GM13977 (cell line): ENCODE measurements at regions not wholly inside any gene's neighbourhood (a gene's known extent, or its start where the extent isn't known, plus 50 kb on each side); places are given as distances from the start of the nearest gene placed in this dataset.

Experiments used
- DNase-seq: peaks from one replicate; pipeline ENCODE4 v3.0.0; 2012; ENCODE audit warnings: low spot score
- CTCF ChIP-seq: IDR thresholded peaks from 2 replicates; pipeline ENCODE4 v1.5.1; 2012; ENCODE audit warnings: mild to moderate bottlenecking, control low read depth; ENCODE audit not compliant: insufficient read depth; ENCODE audit errors: extremely low read depth, missing control alignments
- in situ Hi-C: fragments of 300-500 bp; cut with MboI; formaldehyde crosslinking; loops from one replicate; pipeline ENCODE4 v1.12.0; 2022; ENCODE audit warnings: low sequenced_read_pairs, low pct_unique_long_range_greater_than_20kb, mixed read lengths, inconsistent platforms; ENCODE audit not compliant: unreplicated experiment

GRCh38 chr14:54087376-54087775 lies 130.8 kb upstream of the BMP4 start:
- DNase-seq = no peak
- in situ Hi-C loops = no loop called here
- TF ChIP-seq CTCF = no peak

GRCh38 chr14:54088271-54088670 lies 131.6 kb upstream of the BMP4 start:
- in situ Hi-C loops = no loop called here
- TF ChIP-seq CTCF = no peak
- no peak for DNase-seq

- in situ Hi-C loops = no loop called here
- no peak for DNase-seq
- TF ChIP-seq CTCF = no peak
These were observed 133.6 kb upstream of the BMP4 start for GRCh38 chr14:54090274-54090673.

- TF ChIP-seq CTCF = no peak
- DNase-seq = no peak
- in situ Hi-C loops = no loop called here
These were observed 138.1 kb upstream of the BMP4 start for GRCh38 chr14:54094765-54095164.

- in situ Hi-C loops = no loop called here
- no peak for DNase-seq
- TF ChIP-seq CTCF = no peak
These were observed 141.9 kb upstream of the BMP4 start for GRCh38 chr14:54098536-54098935.

- no peak for DNase-seq
- no peak for TF ChIP-seq CTCF
- in situ Hi-C loops = no loop called here
These were observed 145.4 kb upstream of the BMP4 start for GRCh38 chr14:54102051-54102456.

- no peak for DNase-seq
- in situ Hi-C loops = no loop called here
- TF ChIP-seq CTCF = no peak
These were observed 145.9 kb upstream of the BMP4 start for GRCh38 chr14:54102530-54102929.
